GM18498 (cell line): ENCODE measurements at regions not wholly inside any gene's neighbourhood (a gene's known extent, or its start where the extent isn't known, plus 50 kb on each side); places are given as distances from the start of the nearest gene placed in this dataset.
"Not testable (repeated sequence)": the region's sequence is repeated elsewhere in the genome, so short reads cannot be mapped to it uniquely, and the experiment has no call there.

Experiments
- ATAC-seq: cut with Tn5 transposase; IDR thresholded peaks from one replicate; pipeline ENCODE4 v1.9.1; 2021; ENCODE audit warnings: mild to moderate bottlenecking, moderate library complexity; ENCODE audit not compliant: unreplicated experiment

GRCh38 chr4:147139455-147140198, 194.0 kb upstream of the TTC29 start:
- ATAC-seq = no peak

GRCh38 chr4:147151763-147152162, 206.1 kb upstream of the TTC29 start:
- ATAC-seq = no peak

GRCh38 chr4:147157860-147158701, 212.4 kb upstream of the TTC29 start:
- no peak for ATAC-seq

- ATAC-seq = peak; percentile 89
These were observed 215.3 kb upstream of the TTC29 start for GRCh38 chr4:147160908-147161513.

GRCh38 chr4:147163311-147163710, 217.6 kb upstream of the TTC29 start:
- no peak for ATAC-seq

- ATAC-seq = not testable (repeated sequence)
These were observed 222.5 kb upstream of the TTC29 start for GRCh38 chr4:147168200-147168599.

- no peak for ATAC-seq
These were observed 227.7 kb upstream of the TTC29 start for GRCh38 chr4:147173322-147173721.

- no peak for ATAC-seq
These were observed 228.3 kb upstream of the TTC29 start for GRCh38 chr4:147173797-147174432.

GRCh38 chr4:147174591-147174990, 228.9 kb upstream of the TTC29 start:
- no peak for ATAC-seq

- no peak for ATAC-seq
These were observed 229.9 kb upstream of the TTC29 start for GRCh38 chr4:147175460-147176025.

GRCh38 chr4:147182041-147182440, 236.4 kb upstream of the TTC29 start:
- no peak for ATAC-seq

- no peak for ATAC-seq
These were observed 247.0 kb upstream of the TTC29 start for GRCh38 chr4:147192679-147193078.

- ATAC-seq = no peak
These were observed 248.4 kb upstream of the TTC29 start for GRCh38 chr4:147194114-147194513.

GRCh38 chr4:147194604-147195003, 248.9 kb upstream of the TTC29 start:
- no peak for ATAC-seq

- no peak for ATAC-seq
These were observed 249.7 kb upstream of the TTC29 start for GRCh38 chr4:147195386-147195785.

GRCh38 chr4:147198411-147199051, 252.9 kb upstream of the TTC29 start:
- no peak for ATAC-seq

GRCh38 chr4:147201016-147201415, 255.4 kb upstream of the TTC29 start:
- ATAC-seq = no peak

- no peak for ATAC-seq
These were observed 261.1 kb upstream of the TTC29 start for GRCh38 chr4:147206807-147207206.

- ATAC-seq = no peak
These were observed 262.2 kb upstream of the TTC29 start for GRCh38 chr4:147207911-147208310.

GRCh38 chr4:147217655-147218054, 263.2 kb upstream of the EDNRA start:
- no peak for ATAC-seq
